ENCODE measurements at regions not wholly inside any gene's neighbourhood (a gene's known extent, or its start where the extent isn't known, plus 50 kb on each side); places are given as distances from the start of the nearest gene placed in this dataset.

DNA sequence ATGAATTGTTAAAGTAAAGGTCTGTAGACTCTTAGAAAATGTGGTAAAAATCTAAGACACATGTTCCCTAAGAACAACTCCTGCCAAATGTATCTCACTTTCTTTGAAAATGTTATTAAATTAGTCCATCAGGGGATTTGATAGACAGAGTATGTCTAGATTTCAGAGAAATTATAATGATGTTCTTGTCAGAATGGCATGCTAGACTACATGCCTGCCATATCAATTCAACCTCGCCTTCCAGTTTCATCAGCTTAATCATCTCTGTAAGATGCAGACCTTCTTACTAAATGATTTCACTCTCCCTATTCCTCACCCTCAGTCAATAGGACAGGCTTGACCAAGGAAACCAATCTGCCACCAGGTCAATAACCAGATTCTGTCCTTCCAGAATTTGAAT lies 368.4 kb downstream of the TXNL1 start:
- TF ChIP-seq CTCF (IDR thresholded peaks at IDR 0.05) (no peak), POLR2AphosphoS5 (IDR thresholded peaks at IDR 0.05; ENCODE audit: low read depth, low read length) (no peak), SIN3A (IDR thresholded peaks at IDR 0.05; ENCODE audit: borderline replicate concordance, insufficient read depth, low read depth, low read length) (no peak)
- TF ChIP-seq, protein P1, sequence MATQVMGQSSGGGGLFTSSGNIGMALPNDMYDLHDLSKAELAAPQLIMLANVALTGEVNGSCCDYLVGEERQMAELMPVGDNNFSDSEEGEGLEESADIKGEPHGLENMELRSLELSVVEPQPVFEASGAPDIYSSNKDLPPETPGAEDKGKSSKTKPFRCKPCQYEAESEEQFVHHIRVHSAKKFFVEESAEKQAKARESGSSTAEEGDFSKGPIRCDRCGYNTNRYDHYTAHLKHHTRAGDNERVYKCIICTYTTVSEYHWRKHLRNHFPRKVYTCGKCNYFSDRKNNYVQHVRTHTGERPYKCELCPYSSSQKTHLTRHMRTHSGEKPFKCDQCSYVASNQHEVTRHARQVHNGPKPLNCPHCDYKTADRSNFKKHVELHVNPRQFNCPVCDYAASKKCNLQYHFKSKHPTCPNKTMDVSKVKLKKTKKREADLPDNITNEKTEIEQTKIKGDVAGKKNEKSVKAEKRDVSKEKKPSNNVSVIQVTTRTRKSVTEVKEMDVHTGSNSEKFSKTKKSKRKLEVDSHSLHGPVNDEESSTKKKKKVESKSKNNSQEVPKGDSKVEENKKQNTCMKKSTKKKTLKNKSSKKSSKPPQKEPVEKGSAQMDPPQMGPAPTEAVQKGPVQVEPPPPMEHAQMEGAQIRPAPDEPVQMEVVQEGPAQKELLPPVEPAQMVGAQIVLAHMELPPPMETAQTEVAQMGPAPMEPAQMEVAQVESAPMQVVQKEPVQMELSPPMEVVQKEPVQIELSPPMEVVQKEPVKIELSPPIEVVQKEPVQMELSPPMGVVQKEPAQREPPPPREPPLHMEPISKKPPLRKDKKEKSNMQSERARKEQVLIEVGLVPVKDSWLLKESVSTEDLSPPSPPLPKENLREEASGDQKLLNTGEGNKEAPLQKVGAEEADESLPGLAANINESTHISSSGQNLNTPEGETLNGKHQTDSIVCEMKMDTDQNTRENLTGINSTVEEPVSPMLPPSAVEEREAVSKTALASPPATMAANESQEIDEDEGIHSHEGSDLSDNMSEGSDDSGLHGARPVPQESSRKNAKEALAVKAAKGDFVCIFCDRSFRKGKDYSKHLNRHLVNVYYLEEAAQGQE (IDR thresholded peaks at IDR 0.05; ENCODE audit: insufficient read depth in 1 of 2, low read depth in 2 of 2, low read length in 1 of 2), result no peak

Data from Panc1 (cell line).